ENCODE measurements at regions not wholly inside any gene's neighbourhood (a gene's known extent, or its start where the extent isn't known, plus 50 kb on each side); places are given as distances from the start of the nearest gene placed in this dataset.

DNA sequence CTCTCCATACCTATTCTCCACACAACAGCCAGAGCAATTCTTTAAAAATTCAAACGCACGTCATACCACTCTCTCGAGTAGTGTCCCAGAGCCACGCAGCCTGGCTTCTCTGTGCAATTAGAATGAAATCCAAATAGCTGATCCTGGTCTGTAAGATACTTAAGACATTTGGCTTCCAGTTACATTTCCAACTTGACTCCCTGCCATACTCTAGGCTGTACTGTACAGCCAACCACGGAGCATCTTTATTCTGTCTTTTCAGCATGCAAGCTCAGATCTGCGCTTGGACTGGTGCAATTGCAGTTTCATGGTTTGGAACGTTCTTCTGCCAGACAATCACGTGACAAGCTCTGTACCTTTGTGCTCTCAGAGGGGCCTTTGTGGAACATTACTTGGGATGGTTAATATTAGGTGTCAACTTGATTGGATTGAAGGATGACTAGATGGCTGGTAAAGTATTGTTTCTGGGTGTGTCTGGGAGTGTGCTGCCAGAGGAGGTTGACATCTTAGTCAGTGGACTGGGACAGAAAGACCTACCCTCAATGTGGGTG is 325.6 kb downstream of the SOX11 start:
- TF ChIP-seq TOX (CRISPR knock-in tag; IDR thresholded peaks at IDR 0.05; ENCODE audit: borderline replicate concordance) (no peak), ZFP30 (CRISPR knock-in tag; IDR thresholded peaks at IDR 0.05) (no peak), ZC3H10 (CRISPR knock-in tag; IDR thresholded peaks at IDR 0.05) (no peak)
- TF ChIP-seq, protein P1, sequence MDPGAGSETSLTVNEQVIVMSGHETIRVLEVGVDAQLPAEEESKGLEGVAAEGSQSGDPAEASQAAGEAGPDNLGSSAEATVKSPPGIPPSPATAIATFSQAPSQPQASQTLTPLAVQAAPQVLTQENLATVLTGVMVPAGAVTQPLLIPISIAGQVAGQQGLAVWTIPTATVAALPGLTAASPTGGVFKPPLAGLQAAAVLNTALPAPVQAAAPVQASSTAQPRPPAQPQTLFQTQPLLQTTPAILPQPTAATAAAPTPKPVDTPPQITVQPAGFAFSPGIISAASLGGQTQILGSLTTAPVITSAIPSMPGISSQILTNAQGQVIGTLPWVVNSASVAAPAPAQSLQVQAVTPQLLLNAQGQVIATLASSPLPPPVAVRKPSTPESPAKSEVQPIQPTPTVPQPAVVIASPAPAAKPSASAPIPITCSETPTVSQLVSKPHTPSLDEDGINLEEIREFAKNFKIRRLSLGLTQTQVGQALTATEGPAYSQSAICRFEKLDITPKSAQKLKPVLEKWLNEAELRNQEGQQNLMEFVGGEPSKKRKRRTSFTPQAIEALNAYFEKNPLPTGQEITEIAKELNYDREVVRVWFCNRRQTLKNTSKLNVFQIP (CRISPR knock-in tag; IDR thresholded peaks at IDR 0.05; ENCODE audit: borderline replicate concordance, low read depth): no peak
- TF ChIP-seq, protein P2, sequence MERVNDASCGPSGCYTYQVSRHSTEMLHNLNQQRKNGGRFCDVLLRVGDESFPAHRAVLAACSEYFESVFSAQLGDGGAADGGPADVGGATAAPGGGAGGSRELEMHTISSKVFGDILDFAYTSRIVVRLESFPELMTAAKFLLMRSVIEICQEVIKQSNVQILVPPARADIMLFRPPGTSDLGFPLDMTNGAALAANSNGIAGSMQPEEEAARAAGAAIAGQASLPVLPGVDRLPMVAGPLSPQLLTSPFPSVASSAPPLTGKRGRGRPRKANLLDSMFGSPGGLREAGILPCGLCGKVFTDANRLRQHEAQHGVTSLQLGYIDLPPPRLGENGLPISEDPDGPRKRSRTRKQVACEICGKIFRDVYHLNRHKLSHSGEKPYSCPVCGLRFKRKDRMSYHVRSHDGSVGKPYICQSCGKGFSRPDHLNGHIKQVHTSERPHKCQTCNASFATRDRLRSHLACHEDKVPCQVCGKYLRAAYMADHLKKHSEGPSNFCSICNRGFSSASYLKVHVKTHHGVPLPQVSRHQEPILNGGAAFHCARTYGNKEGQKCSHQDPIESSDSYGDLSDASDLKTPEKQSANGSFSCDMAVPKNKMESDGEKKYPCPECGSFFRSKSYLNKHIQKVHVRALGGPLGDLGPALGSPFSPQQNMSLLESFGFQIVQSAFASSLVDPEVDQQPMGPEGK (CRISPR knock-in tag; IDR thresholded peaks at IDR 0.05; ENCODE audit: borderline replicate concordance): no peak
- TF ChIP-seq, protein P3, sequence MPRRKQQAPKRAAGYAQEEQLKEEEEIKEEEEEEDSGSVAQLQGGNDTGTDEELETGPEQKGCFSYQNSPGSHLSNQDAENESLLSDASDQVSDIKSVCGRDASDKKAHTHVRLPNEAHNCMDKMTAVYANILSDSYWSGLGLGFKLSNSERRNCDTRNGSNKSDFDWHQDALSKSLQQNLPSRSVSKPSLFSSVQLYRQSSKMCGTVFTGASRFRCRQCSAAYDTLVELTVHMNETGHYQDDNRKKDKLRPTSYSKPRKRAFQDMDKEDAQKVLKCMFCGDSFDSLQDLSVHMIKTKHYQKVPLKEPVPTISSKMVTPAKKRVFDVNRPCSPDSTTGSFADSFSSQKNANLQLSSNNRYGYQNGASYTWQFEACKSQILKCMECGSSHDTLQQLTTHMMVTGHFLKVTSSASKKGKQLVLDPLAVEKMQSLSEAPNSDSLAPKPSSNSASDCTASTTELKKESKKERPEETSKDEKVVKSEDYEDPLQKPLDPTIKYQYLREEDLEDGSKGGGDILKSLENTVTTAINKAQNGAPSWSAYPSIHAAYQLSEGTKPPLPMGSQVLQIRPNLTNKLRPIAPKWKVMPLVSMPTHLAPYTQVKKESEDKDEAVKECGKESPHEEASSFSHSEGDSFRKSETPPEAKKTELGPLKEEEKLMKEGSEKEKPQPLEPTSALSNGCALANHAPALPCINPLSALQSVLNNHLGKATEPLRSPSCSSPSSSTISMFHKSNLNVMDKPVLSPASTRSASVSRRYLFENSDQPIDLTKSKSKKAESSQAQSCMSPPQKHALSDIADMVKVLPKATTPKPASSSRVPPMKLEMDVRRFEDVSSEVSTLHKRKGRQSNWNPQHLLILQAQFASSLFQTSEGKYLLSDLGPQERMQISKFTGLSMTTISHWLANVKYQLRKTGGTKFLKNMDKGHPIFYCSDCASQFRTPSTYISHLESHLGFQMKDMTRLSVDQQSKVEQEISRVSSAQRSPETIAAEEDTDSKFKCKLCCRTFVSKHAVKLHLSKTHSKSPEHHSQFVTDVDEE (CRISPR knock-in tag; IDR thresholded peaks at IDR 0.05): no peak
- ATAC-seq: no peak

DNA sequence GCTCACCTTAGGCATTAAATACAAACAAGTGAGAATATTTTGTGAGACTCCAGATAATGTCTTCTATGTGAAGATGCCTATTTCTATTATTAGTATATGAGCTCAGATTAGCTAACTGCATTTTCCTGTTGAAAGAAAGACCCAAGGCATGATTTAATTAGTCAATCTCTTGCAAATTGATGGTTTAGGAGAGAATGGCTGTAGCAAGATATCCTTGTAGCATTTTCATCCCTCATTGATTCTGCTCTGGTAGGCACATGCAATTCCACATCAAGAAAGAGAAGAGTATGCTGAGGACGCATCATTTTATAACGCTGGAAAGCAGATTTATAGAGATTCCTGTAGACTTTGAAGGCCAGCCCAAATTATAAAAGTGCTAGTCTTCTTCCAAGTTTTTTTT is 332.0 kb downstream of the SOX11 start:
- no peak for ATAC-seq
- TF ChIP-seq, protein P1 (CRISPR knock-in tag; IDR thresholded peaks at IDR 0.05; ENCODE audit: borderline replicate concordance, low read depth): no peak
- no peak for TF ChIP-seq TCF4 (CRISPR knock-in tag; IDR thresholded peaks at IDR 0.05; ENCODE audit: borderline replicate concordance)
- no peak for TF ChIP-seq PPARA (CRISPR knock-in tag; IDR thresholded peaks at IDR 0.05; ENCODE audit: borderline replicate concordance)
- TF ChIP-seq, protein P4, sequence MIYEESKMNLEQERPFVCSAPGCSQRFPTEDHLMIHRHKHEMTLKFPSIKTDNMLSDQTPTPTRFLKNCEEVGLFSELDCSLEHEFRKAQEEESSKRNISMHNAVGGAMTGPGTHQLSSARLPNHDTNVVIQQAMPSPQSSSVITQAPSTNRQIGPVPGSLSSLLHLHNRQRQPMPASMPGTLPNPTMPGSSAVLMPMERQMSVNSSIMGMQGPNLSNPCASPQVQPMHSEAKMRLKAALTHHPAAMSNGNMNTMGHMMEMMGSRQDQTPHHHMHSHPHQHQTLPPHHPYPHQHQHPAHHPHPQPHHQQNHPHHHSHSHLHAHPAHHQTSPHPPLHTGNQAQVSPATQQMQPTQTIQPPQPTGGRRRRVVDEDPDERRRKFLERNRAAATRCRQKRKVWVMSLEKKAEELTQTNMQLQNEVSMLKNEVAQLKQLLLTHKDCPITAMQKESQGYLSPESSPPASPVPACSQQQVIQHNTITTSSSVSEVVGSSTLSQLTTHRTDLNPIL (CRISPR knock-in tag; IDR thresholded peaks at IDR 0.05; ENCODE audit: low read depth): no peak
- TF ChIP-seq TOX (CRISPR knock-in tag; IDR thresholded peaks at IDR 0.05; ENCODE audit: borderline replicate concordance): no peak
- TF ChIP-seq ZNF70 (CRISPR knock-in tag; IDR thresholded peaks at IDR 0.05): no peak
- TF ChIP-seq CSDC2 (CRISPR knock-in tag; IDR thresholded peaks at IDR 0.05): no peak
- TF ChIP-seq ZNF565 (CRISPR knock-in tag; conservative IDR thresholded peaks at IDR 0.05; ENCODE audit: low read depth): no peak
- no peak for TF ChIP-seq RARB (CRISPR knock-in tag; IDR thresholded peaks at IDR 0.05)
- no peak for TF ChIP-seq ZC3H10 (CRISPR knock-in tag; IDR thresholded peaks at IDR 0.05)
- TF ChIP-seq BACH2 (CRISPR knock-in tag; IDR thresholded peaks at IDR 0.05; ENCODE audit: borderline replicate concordance): no peak
- no peak for TF ChIP-seq ZFP30 (CRISPR knock-in tag; IDR thresholded peaks at IDR 0.05)
- no peak for TF ChIP-seq OSR1 (CRISPR knock-in tag; IDR thresholded peaks at IDR 0.05)
- TF ChIP-seq, protein P2 (CRISPR knock-in tag; IDR thresholded peaks at IDR 0.05; ENCODE audit: borderline replicate concordance): no peak
- TF ChIP-seq, protein P5, sequence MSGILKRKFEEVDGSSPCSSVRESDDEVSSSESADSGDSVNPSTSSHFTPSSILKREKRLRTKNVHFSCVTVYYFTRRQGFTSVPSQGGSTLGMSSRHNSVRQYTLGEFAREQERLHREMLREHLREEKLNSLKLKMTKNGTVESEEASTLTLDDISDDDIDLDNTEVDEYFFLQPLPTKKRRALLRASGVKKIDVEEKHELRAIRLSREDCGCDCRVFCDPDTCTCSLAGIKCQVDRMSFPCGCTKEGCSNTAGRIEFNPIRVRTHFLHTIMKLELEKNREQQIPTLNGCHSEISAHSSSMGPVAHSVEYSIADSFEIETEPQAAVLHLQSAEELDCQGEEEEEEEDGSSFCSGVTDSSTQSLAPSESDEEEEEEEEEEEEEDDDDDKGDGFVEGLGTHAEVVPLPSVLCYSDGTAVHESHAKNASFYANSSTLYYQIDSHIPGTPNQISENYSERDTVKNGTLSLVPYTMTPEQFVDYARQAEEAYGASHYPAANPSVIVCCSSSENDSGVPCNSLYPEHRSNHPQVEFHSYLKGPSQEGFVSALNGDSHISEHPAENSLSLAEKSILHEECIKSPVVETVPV (CRISPR knock-in tag; IDR thresholded peaks at IDR 0.05): no peak
- TF ChIP-seq SNAI2 (CRISPR knock-in tag; IDR thresholded peaks at IDR 0.05): no peak
- no peak for TF ChIP-seq GLIS3 (CRISPR knock-in tag; IDR thresholded peaks at IDR 0.05)
- no peak for TF ChIP-seq ISL1 (CRISPR knock-in tag; IDR thresholded peaks at IDR 0.05)
- no peak for TF ChIP-seq ARNTL (CRISPR knock-in tag; IDR thresholded peaks at IDR 0.05; ENCODE audit: borderline replicate concordance, low read depth)
- TF ChIP-seq, protein P3 (CRISPR knock-in tag; IDR thresholded peaks at IDR 0.05): no peak

All from SK-N-SH treated with all-trans-retinoic acid at 6 μM for 48 hours (cell line).